ENCODE measurements at regions not wholly inside any gene's neighbourhood (a gene's known extent, or its start where the extent isn't known, plus 50 kb on each side); places are given as distances from the start of the nearest gene placed in this dataset.

DNA sequence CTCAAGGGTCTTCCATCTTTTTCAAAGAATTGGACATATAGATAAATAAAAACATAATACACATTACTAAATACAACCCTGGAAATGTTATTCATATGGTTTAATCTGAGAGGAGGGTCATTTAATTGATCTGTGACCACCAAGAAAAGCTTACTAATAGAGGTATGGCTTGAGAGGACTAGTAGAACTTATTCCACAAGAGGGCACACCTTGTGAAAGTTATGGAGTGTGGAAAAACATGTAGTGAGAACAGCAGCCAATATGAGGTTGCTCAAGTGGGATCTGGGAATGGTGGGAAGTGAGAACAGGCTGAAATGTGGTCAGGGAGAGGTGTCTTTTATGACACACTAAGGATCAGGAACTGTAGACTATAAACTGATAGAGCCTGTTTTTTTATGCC is 973.5 kb upstream of the B3GALT2 start:
- TF ChIP-seq POLR2AphosphoS5 (IDR thresholded peaks at IDR 0.05; ENCODE audit: low read depth, low read length) (no peak), REST (IDR thresholded peaks at IDR 0.05; ENCODE audit: insufficient read depth in 1 of 2, low read depth in 2 of 2, low read length in 2 of 2) (no peak)
